ENCODE measurements at regions not wholly inside any gene's neighbourhood (a gene's known extent, or its start where the extent isn't known, plus 50 kb on each side); places are given as distances from the start of the nearest gene placed in this dataset.

DNA sequence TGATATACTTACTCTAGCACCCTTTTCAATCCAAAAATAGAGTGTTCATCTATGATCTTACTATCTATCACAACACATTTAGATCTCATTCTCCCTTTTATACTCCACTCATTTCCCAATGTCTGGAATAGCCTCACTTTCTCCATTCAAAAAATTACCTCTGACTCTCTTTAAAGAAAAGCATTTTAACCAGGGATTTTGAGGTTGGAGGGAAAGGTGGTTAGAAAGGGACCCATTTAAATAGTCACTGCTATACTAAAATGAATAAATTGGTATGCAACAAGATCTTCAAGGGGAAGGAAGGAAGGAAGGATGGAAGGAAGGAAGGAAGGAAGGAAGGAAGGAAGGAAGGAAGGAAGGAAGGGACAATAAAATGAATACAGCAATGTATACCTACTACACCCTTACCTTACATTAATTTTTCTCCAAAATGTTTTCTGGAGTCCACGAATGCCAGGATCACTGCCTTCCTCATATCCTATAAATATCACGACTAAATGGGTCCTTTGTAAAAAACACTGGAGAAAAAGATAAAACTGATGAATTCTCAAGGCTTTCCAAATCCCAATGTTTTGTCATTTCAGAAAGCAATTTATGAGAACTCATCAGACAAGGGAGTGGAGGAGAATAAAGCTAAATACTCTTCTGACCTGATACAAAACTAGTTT lies 202.7 kb downstream of the ZEB2 start:
- H3K4me1 ChIP-seq (replicated peaks) = 0 out of 2 replicates have a peak, but pooled peaks cover 5% of the 10 kb centered on the region
- no peak overlapping the region for H3K27ac ChIP-seq
- no peaks in the 10 kb centered on the region for H3K27me3 ChIP-seq (replicated peaks)
- DNase-seq (ENCODE audit: low read depth in 1 of 2, low spot score in 2 of 2) = no peak
- H3K9me3 ChIP-seq (replicated peaks) = peaks cover 3% of the 10 kb centered on the region; the same call in 1 of the 2 replicates
- H3K36me3 ChIP-seq = no peaks in the 10 kb centered on the region
- no peak overlapping the region for H3K4me3 ChIP-seq

DNA sequence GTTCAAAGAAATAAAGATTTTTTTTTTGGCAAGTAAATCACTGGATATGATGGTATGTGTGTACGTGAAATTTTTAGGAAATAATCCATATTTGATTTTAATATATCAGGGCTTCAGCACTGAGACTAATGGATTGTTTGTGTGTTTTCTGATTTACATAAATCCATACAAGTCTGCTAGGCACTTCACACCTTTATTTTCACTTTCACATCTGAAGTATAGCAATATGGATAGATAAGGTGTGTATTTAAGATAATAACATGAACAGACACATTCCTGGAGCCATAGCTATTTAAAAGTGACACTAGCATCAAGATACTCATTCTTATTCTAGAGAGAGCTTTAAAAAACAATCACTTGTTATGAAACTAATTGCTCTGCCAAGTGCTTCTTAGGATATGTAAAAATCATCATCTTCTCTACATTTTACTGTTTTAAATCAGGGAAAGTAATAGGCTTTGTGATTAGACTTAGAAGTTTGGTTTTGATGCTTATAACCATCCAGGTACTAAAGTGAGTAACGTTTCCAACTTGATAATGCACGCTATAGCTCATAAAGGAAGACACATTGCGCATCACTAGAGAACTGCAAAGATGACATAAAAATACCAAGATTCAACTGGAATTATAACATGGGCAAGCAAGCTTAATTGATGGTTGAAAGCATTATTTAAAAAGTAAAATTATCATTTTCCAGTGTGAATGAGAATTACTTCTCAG lies 208.9 kb downstream of the ZEB2 start:
- no peaks in the 10 kb centered on the region for H3K4me1 ChIP-seq (replicated peaks)
- 0 out of 2 replicates have a peak, but pooled peaks cover 3% of the 10 kb centered on the region for H3K9me3 ChIP-seq (replicated peaks)
- H3K27ac ChIP-seq = no peak overlapping the region
- H3K27me3 ChIP-seq (replicated peaks) = no peaks in the 10 kb centered on the region
- H3K4me3 ChIP-seq = no peak overlapping the region
- DNase-seq (ENCODE audit: low read depth in 1 of 2, low spot score in 2 of 2) = no peak
- no peaks in the 10 kb centered on the region for H3K36me3 ChIP-seq

DNA sequence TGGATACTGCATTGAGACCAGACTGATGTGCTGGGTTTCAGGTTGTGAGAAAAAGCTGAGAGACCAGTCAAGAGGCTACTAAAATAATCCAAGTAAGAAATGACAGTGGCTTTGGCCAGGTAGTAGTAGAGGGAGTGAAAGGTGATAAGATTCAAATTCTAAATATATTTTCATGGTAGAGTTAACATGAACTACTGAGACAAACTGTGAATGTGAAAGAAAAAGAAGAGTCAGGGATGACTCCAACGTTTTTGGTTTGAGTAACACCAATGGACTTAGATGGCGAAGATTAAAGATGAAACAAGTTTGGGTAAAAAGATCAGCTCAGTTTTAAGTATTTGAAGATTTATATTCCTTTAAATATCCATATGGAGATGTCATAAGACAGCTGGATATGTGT lies 209.4 kb downstream of the ZEB2 start:
- Histone ChIP-seq H3K9me3 (replicated peaks) (0 out of 2 replicates have a peak, but pooled peaks cover 3% of the 10 kb centered on the region), H3K4me1 (replicated peaks) (no peaks in the 10 kb centered on the region), H3K4me3 (no peak overlapping the region), H3K27ac (no peak overlapping the region), H3K27me3 (replicated peaks) (no peaks in the 10 kb centered on the region), H3K36me3 (no peaks in the 10 kb centered on the region)
- DNase-seq (ENCODE audit: low read depth in 1 of 2, low spot score in 2 of 2) = no peak

DNA sequence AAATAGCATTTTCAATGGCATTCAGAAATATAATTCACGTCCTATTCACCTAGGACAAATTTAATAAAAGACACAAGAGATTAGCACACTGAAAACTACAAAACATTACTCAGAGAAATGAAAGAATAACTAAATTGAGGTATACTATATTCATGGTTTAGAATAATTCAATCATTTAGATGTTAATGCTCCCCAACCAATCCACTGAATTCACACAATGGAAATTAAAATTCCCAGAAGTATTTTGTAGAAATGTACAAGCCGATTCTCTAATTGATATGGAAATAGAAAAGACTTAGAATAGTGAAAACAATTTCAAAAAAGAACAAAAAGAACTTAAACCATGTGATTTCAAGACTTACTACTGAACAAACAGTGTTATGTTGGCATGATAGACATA lies 212.2 kb downstream of the ZEB2 start:
- H3K4me3 ChIP-seq = no peak overlapping the region
- H3K4me1 ChIP-seq (replicated peaks) = no peaks in the 10 kb centered on the region
- 0 out of 2 replicates have a peak, but pooled peaks cover 3% of the 10 kb centered on the region for H3K9me3 ChIP-seq (replicated peaks)
- no peak overlapping the region for H3K27ac ChIP-seq
- H3K27me3 ChIP-seq (replicated peaks) = no peaks in the 10 kb centered on the region
- H3K36me3 ChIP-seq = no peaks in the 10 kb centered on the region
- no peak for DNase-seq (ENCODE audit: low read depth in 1 of 2, low spot score in 2 of 2)

DNA sequence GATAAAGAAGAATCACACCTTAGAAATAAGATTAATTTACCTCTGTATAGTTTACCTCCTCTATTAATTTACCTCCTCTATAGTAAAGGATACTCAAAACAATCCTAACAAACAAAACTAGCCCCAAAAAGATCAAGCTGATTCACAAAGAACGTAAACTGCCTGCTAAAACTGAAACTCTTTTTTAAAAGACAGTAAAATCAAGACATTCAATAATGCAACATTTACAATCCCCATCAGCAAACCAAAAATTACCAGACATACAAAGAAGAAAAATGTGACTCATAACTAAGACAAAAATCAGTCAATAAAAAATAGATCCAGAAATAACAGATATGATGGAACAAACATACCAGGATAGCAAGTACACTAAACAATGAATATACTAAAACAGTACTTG lies 215.7 kb downstream of the ZEB2 start:
- Histone ChIP-seq H3K27me3 (replicated peaks) (no peaks in the 10 kb centered on the region), H3K36me3 (no peaks in the 10 kb centered on the region), H3K4me1 (replicated peaks) (no peaks in the 10 kb centered on the region), H3K9me3 (replicated peaks) (no peaks in the 10 kb centered on the region), H3K27ac (no peak overlapping the region), H3K4me3 (no peak overlapping the region)
- no peak for DNase-seq (ENCODE audit: low read depth in 1 of 2, low spot score in 2 of 2)

DNA sequence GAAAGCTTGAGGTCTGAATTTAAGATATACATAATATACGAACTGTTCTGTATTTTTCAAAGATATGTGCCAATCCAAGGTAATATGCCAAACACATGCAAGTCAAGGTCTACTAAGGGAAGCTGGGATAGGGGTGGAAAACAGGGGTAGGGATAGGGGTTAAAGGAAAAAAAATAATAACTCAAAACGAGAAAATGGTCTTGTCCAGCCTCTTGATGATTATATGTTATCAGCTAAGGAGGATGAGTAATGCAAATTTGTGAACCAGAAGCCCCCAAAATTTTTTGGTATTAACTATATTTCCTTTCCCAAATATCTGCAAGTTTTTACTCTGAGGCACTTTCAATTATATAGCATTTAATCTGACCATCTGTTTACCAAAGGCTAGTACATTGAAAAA lies 219.3 kb downstream of the ZEB2 start:
- Histone ChIP-seq H3K27me3 (replicated peaks) (no peaks in the 10 kb centered on the region), H3K27ac (no peak overlapping the region), H3K4me1 (replicated peaks) (no peaks in the 10 kb centered on the region), H3K36me3 (no peaks in the 10 kb centered on the region), H3K4me3 (no peak overlapping the region), H3K9me3 (replicated peaks) (no peaks in the 10 kb centered on the region)
- DNase-seq (ENCODE audit: low read depth in 1 of 2, low spot score in 2 of 2) = no peak

DNA sequence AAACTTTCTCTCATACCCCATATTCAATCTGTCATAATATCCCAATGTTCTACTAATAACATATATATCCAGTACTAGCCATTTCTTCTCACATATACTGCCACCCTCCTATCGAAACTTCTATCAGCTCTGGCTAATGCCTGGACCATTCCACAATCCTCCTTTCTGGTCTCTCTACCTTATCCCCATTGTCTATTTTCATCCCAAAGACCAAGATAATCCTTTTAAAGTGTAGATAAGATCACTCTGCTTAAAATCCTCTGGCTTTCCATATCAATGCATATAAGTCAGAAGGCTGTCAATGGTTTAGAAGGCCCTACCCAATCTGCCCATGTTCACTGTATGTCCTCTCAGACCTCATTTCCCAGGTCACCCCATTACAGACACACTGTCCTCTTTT lies 229.6 kb downstream of the ZEB2 start:
- DNase-seq (ENCODE audit: low read depth in 1 of 2, low spot score in 2 of 2) = no peak
- Histone ChIP-seq H3K4me1 (replicated peaks) (peaks cover 17% of the 10 kb centered on the region), H3K9me3 (replicated peaks) (no peaks in the 10 kb centered on the region), H3K4me3 (no peak overlapping the region), H3K36me3 (no peaks in the 10 kb centered on the region), H3K27ac (no peak overlapping the region), H3K27me3 (replicated peaks) (no peaks in the 10 kb centered on the region)

DNA sequence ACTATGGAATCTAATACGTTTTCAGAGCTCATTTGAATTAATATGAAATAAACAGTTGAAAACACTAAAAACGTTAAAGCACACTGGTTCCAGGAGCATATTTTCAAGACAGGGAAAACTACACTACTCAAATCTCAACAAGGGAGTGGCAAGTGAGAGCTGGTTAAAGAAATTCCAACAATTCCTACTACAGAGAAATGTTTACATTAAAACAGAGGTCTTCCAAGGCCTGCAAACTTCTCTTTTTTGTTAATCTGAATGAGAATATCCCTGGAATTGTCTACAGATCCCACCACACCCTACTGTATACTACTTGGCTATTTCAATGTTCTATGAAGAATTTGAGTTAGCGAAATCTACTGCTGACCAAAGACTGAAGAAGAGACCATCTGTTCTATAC lies 231.5 kb downstream of the ZEB2 start:
- peak in 1 of 2 experiments; percentile 68 for DNase-seq (ENCODE audit: low read depth in 1 of 2, low spot score in 2 of 2)
- no peaks in the 10 kb centered on the region for H3K36me3 ChIP-seq

DNA sequence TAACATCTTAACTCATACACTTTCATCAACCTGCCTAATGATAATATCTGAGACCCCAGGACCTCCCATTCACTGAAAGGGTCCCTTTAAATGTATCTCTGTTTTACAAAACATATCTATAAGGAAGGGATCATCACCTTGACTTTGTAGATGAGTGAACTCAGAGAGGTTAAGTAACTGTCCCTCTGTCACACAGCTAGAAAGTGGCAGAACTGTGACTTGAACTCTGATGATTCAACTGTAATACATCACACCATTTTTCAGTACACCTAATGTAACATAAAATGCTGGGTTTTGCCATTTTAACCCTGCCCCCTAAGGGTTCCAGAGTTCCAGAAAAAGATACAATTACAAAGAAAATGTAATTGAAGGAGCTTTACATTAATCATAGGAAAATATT lies 234.6 kb downstream of the ZEB2 start:
- Histone ChIP-seq H3K9me3 (replicated peaks) (no peaks in the 10 kb centered on the region), H3K27me3 (replicated peaks) (no peaks in the 10 kb centered on the region)

More for the DNA sequence above, 231.5 kb downstream of the ZEB2 start:
- no peaks in the 10 kb centered on the region for H3K9me3 ChIP-seq (replicated peaks)
- H3K27me3 ChIP-seq (replicated peaks) = no peaks in the 10 kb centered on the region
- H3K4me3 ChIP-seq = no peak overlapping the region
- peaks cover 17% of the 10 kb centered on the region for H3K4me1 ChIP-seq (replicated peaks)
- peak overlapping the region; percentile 75 for H3K27ac ChIP-seq

DNA sequence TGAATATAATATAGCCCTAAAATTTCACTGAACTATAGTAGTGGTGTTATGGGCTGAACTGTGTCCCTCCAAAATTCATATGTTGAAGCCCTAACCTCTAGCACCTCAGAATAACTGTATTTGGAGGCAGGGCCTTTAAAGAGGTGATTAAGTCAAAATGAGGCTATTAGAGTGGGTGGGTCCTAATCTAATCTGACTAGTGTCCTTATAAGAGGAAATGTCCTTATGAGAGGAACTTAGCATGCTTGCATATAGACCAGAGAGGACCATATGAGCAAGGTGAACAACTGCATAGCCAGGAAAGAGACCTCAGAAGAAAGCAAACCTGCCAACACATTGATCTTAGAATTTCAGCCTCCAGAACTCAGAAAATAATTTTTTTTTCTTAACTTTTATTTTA lies 238.4 kb downstream of the ZEB2 start:
- Histone ChIP-seq H3K27ac (no peak overlapping the region), H3K4me3 (no peak overlapping the region), H3K9me3 (replicated peaks) (no peaks in the 10 kb centered on the region), H3K27me3 (replicated peaks) (no peaks in the 10 kb centered on the region), H3K36me3 (no peaks in the 10 kb centered on the region), H3K4me1 (replicated peaks) (no peaks in the 10 kb centered on the region)
- DNase-seq (ENCODE audit: low read depth in 1 of 2, low spot score in 2 of 2) = no peak

More for the DNA sequence above, 234.6 kb downstream of the ZEB2 start:
- Histone ChIP-seq H3K27ac (no peak overlapping the region), H3K36me3 (no peaks in the 10 kb centered on the region), H3K4me3 (no peak overlapping the region), H3K4me1 (replicated peaks) (peaks cover 17% of the 10 kb centered on the region)
- no peak for DNase-seq (ENCODE audit: low read depth in 1 of 2, low spot score in 2 of 2)

DNA sequence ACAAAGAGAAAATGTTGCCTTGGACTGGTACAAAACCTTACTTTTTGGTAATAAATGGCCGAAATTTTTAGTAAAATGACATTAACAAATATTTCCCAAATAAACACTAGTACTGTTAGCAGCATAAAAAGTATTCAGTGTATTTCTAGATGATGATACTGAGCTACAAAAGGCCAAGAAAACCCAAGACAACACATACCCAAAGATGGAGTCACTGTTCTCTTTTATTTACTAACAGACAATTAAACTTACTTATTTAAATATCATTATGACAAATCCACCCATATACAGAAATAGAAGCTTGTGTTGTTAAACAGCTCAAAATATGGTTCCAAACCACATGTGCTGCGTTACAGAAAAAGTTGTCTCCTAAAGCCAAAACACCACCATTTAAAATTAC lies 239.9 kb downstream of the ZEB2 start:
- Histone ChIP-seq H3K4me1 (replicated peaks) (no peaks in the 10 kb centered on the region), H3K4me3 (no peak overlapping the region), H3K9me3 (replicated peaks) (no peaks in the 10 kb centered on the region), H3K27ac (no peak overlapping the region), H3K27me3 (replicated peaks) (no peaks in the 10 kb centered on the region), H3K36me3 (no peaks in the 10 kb centered on the region)
- DNase-seq (ENCODE audit: low read depth in 1 of 2, low spot score in 2 of 2) = no peak

DNA sequence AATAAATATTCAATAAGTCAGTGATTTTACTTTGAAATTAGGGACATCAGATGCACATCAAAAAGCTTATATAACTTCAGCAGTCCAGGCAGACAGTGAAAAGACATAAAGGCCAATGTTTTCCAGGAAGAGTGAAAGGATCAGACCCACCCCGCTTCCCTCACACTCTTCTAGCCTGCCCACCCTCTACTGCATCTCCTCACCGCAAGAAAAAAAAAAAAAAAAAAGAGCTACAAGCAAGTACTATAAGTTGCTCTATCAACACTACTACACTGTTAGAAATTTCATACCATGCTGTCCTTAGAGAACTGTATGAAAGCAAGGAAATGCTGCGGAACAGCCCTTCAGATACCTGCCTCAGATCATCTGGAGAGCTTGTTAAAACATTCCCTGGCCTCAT lies 240.8 kb downstream of the ZEB2 start:
- Histone ChIP-seq H3K27ac (no peak overlapping the region), H3K4me1 (replicated peaks) (no peaks in the 10 kb centered on the region), H3K27me3 (replicated peaks) (no peaks in the 10 kb centered on the region), H3K36me3 (no peaks in the 10 kb centered on the region), H3K4me3 (no peak overlapping the region), H3K9me3 (replicated peaks) (no peaks in the 10 kb centered on the region)
- no peak for DNase-seq (ENCODE audit: low read depth in 1 of 2, low spot score in 2 of 2)

DNA sequence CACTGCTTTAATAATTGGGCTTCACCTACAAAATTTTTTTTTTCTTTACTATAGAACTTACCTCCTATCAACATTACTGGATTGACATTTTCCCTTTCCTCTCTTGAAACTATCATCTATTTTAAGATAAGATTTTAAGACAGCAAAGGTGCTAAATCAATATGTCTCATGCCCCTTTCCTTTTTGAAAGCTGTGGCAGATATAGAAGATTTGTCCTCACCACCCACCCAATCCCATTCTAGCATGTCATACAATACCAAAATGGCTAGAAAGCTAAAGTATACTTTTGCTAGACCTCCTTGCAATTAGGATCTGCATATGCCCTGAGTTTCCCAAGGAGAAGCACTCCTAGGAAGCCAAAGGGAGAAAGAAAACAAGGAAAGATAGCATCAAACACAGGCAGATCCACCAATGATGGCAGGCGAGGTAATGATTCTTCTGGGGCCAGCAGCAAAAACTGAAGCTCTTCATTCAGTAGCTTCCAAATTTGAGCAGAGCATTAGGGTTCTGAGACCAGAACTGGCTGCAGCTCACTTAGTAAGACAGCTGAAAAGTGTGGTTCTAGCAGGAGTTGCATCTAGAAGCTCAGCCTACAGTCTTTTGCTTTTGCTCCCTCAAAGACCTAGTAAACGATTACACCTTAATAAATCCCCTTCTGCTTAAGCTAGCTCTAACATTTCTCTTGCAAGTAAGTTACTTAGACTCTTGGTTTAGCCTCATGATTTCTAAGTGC lies 242.1 kb downstream of the ZEB2 start:
- Histone ChIP-seq H3K36me3 (no peaks in the 10 kb centered on the region), H3K4me1 (replicated peaks) (no peaks in the 10 kb centered on the region), H3K27ac (no peak overlapping the region), H3K4me3 (no peak overlapping the region), H3K27me3 (replicated peaks) (no peaks in the 10 kb centered on the region), H3K9me3 (replicated peaks) (no peaks in the 10 kb centered on the region)
- no peak for DNase-seq (ENCODE audit: low read depth in 1 of 2, low spot score in 2 of 2)

DNA sequence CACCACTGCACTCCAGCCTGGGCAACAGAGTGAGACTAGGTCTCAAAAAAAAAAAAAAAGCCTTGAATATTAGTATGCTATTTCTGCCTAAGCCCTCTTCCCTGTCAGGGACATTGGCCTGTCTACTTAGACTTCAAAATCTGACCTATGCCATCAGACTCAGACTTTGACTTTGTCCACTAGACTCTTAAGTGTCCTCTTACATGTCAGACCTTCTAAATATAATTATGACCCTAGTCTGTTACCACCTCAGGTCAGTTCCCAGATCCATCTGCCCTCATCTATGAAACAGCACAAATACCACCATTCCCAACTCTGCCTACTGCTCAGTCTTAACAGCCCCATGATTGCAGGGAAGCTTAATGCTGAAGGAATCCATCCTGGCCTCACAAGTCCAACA lies 244.6 kb downstream of the ZEB2 start:
- no peak for DNase-seq (ENCODE audit: low read depth in 1 of 2, low spot score in 2 of 2)
- no peaks in the 10 kb centered on the region for H3K4me1 ChIP-seq (replicated peaks)
- H3K36me3 ChIP-seq = no peaks in the 10 kb centered on the region
- H3K27me3 ChIP-seq (replicated peaks) = no peaks in the 10 kb centered on the region
- no peak overlapping the region for H3K4me3 ChIP-seq
- no peak overlapping the region for H3K27ac ChIP-seq
- no peaks in the 10 kb centered on the region for H3K9me3 ChIP-seq (replicated peaks)

Data from SJSA1 (cell line).